NB4 (cell line): ENCODE measurements at regions not wholly inside any gene's neighbourhood (a gene's known extent, or its start where the extent isn't known, plus 50 kb on each side); places are given as distances from the start of the nearest gene placed in this dataset.

ENCODE experiments used
- CTCF ChIP-seq: IDR thresholded peaks from one replicate; pipeline ENCODE4 v1.5.1; 2012; ENCODE audit warnings: low read depth, low read length
- MAX ChIP-seq: IDR thresholded peaks from 2 replicates; pipeline ENCODE4 v1.6.1; 2011; ENCODE audit warnings: low read depth, low read length
- MYC ChIP-seq: IDR thresholded peaks from 2 replicates; pipeline ENCODE4 v1.6.1; 2011; ENCODE audit warnings: low read depth, low read length
- POLR2A ChIP-seq: IDR thresholded peaks from 2 replicates; pipeline ENCODE4 v1.6.1; 2011; ENCODE audit warnings: mild to moderate bottlenecking; ENCODE audit not compliant: insufficient read length; ENCODE audit errors: extremely low read depth

- TF ChIP-seq CTCF (no peak), POLR2A (no peak), MYC (no peak), MAX (no peak)
Observed at GRCh38 chr13:48817166-48817802, 158.4 kb upstream of the FNDC3A start.
